GM21423 (cell line): ENCODE measurements at regions not wholly inside any gene's neighbourhood (a gene's known extent, or its start where the extent isn't known, plus 50 kb on each side); places are given as distances from the start of the nearest gene placed in this dataset.

Experiments
- ATAC-seq: cut with Tn5 transposase; IDR thresholded peaks from one replicate; pipeline ENCODE4 v1.9.1; 2021; ENCODE audit warnings: mild to moderate bottlenecking, moderate library complexity; ENCODE audit not compliant: unreplicated experiment

DNA sequence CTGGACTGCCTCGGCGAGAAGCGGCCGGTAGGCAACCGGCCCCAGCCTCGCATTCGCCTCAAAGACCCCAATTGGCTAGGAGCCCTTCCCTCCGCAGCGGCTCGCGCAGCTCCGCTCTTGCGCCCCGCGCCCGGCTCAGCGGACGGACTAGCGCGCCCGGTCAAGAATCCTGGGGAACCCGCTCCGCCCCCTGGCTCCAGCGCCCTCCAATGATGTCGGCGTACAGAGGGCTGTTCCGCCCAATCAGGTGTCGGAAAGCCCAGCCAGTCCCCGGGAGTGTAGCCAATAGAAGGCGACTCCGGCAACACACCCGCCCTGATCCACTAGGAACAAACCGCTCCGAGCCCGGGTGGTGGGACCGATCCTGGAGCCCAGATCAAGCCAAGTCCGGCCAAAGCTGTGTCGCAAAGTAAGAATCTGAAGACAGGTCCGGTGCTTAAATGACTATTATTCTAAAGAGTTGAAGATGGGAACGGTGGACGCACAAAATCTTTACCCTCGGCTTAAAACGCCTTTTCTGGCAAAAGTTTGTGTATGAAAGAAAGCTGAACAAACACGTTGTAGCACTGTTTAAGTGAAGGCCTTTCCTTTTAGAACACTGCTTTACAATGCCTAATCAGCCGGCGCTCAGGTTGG, 132.2 kb downstream of the OGFRL1 start:
- ATAC-seq: peak; percentile 98

DNA sequence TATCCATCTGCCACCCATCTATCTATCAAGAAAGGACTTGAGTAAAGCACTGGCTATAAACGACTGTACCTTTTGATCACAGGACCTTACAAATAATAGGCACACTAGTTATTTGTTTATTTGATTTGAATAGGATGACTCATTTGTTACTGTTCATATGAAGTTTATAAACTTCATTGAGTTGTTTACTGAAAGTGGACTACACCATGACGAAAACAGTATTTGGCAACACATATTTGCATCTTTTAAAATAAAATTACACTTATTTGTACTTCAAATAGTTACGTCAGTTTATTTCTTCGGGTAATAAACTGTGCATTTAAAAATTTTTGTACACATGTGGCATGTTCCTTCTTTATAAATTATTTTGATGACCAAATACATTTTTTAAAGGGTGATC, 133.0 kb downstream of the OGFRL1 start:
- ATAC-seq: no peak

DNA sequence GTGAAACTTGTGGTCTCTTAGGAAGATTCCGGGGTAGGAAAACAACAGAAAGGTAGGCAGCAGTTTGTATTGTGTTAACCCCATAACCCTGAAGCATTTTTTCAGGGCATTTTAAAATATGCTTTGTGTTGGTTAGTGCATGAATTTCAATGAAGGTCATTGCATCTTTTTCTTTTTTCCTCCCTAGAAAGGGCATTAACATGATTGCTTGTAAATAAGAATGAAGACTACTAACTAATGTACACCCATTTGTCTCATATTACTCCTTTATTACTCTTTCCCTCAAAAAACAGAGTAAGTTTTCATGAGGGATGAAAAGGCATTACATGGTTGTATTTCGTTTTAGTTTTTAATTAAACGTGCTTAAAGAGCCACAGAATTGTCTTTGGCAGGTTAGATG, 141.4 kb downstream of the OGFRL1 start:
- no peak for ATAC-seq

DNA sequence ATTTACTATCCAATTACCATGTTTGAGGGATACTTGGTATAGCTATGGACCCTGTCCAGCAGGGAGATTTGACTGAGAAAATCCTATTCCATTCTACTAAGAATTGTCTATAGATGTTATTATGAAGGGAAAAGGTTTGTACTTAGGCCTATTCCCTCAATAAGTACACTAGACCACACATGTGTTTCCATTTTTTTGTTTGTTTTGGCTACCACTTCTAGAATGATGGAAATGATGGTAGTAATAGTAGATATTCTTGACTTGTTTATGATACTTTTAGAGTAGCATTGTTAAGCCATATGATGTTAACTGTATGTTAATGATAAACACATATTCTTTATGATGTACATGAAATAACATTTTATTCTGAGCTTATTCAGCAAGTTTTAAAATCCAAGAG, 144.8 kb downstream of the OGFRL1 start:
- ATAC-seq: no peak

DNA sequence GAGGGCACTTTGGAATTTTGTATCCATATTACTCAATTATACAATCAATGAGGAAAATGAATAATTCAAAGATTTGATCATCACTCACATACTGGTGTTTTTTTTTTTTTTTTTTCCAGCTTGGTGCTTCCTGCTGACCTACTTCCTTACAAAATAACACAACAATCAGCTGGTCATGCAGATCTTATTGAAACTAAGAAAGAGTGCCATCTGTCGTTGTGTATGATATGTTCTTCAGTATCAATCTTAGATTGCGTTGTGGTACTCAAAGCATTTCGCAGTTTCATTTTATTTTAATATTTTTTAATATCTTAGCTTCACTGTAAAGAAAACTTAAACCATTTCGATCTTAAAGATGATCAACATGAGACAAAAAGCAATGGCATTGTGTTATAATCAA, 155.6 kb downstream of the OGFRL1 start:
- ATAC-seq: no peak

DNA sequence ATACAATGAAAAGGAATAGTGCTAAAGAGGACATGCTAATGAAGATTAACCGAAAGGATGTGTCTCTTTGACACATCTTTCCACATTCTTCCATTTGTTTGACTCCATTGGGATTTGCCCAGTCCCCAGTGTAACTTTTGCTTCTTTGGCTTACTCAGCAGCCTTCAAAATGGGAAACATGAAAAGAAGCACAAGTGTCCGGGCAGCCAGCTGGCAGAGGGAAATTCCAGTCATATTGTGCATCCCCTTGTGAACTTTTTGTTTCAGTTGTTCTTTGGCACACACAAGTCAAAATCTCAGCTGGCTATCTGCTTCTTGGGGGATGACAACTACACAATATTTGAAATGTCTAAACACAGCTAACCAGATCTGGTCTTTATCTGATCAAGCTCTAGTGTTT, 157.4 kb downstream of the OGFRL1 start:
- ATAC-seq: no peak

DNA sequence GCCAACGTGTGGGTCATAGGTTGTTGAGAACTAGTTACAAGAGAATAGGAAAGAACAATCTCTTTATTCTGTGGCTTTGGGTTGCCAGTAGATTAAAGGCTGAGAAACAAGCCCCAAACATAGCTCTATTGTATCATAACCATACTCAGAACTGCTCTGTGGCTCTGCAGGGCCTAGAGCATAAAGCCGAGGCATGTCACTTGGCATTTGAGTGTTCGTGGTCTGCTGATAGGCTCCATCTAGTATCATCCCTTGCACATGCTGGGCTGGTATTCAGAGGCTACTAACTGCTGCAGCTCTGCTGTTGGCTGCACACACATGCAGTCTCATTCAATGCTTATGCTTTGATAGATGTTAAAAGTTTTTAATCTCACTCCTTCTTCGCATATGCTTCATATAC, 157.9 kb downstream of the OGFRL1 start:
- no peak for ATAC-seq

DNA sequence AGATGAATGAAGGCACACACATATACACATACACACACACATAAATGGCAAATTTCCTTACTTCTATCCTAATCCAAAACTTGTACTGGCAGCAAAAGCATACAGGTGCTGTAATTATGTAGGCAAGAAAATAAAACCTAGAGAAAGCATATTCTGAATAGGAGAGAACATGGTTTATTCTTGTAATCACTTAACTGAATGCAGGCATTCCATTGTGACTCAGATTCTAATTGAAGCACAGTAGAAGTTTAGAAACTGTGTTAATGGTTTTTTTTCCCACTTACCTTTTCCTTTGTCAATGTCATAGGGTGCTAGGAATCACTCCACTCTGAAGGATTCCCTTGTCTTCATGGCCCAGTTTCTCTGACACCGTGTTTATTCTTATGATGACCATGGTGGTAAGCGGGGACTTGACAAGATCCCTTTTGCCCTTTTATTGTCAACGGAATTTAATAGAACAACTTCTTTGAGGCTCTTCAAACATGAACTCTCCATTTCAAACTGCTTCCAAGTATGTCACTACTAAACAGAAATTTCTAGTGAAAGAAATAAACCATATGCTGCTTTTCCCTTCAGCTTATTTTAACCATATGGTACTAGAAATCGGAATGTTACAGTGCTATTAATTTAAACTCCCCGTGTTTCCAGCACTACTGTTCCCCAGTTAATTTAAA, 164.2 kb downstream of the OGFRL1 start:
- ATAC-seq: no peak

DNA sequence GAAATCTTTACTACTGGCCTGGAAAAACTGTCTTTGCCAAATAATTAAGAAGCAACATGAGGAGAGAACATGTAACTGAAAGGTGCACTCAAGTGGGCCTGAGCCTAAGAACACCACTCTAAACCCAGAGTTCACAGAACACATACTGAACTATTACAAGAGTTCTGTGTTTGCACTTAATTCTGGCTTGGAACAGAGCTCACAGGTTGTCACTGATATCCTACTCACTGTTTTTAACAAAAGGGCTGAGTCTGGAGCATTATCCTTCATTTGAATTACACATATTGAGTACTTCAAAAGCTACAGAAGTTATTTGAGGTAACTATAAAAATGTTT, 164.7 kb downstream of the OGFRL1 start:
- no peak for ATAC-seq

DNA sequence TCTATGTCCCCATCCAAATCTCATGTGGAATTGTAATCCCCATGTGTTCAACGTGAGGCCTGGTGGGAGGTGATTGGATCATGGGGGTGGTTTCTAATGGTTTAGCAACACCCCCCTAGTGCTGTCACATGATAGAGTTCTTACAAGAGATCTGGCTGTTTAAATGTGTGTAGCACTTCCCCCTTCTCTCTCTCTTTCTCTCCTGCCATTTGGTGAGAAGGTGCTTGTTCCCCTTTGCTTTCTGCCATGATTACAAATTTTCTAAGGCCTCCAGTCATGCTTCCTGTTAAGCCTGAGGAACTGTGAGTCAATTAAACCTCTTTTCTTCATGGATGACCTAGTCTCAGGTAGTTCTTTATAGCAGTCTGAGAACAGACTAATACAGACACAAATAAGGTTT, 165.4 kb downstream of the OGFRL1 start:
- no peak for ATAC-seq

DNA sequence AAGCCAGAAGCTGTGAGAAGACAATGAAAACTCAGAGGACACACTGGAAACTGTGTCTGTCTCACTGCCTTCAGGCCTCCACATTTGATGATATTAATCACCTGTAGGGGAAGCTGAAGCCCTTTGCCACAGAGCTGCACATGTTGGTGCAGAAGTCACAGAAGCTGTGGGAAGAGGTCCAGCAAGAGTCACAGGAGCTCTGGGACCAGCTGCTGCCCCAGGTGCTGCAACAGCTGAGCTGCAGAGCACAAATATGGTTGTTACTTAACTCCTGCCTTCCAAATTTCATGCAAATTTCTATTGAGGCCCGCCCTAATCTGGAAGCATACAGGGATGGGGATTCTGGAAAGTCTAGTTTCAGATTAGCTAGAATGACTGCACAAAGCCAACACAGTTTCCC, 169.3 kb downstream of the OGFRL1 start:
- ATAC-seq: no peak

DNA sequence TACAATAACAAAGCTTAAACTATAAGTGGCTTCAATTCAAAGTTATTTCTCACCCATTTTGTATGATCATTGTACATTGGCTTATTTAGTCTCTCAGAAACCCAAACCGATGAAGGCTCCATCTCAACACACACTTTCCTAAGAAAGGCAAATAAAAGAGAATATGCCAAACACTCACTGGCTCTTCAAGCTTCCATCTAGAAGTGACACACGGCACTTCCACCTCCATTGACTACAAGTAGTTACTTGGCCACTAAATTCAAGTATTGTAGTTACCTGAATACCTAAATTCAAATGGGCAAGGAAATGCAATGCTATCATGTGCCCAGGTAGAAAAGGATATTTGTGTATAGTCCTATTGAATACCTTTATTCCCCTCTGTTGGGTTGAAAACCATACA, 170.6 kb downstream of the OGFRL1 start:
- ATAC-seq: no peak

DNA sequence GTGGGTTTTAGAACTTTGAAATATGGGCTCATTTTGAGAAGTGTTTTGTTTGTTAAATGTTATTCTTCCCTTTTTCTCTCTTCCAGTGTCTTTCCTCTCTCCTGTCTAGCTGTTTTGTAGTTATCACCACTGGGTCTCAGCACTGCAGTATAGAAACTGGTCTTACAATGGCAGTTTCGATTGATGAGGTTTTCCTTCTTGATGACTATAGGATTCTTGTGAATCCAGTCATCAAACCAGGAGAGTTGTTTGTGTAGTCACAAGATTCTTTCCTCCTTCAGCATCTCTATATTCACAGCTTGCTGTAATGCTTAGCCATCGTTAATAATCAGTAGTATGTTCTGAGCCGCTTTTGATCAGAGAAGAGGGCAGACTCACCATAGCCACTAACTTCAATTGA, 172.3 kb downstream of the OGFRL1 start:
- no peak for ATAC-seq

DNA sequence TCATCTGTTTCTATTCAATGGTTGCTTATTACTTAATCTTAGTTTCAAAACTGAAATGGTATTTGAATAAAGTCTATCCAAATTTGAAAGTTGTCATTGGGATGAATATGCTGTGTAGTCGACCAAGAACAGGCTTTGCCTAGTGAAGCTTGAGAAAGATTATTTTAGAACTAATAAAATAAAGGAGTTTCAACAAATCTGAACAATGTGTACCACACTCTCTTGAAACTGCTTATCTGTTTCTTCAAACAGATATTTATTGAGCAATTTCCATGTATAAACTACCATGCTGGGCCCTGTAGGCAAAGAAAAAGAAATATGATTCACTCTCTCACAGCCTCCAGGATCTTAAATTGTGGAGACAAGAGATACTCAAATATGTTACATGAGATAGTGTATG, 174.4 kb downstream of the OGFRL1 start:
- no peak for ATAC-seq

DNA sequence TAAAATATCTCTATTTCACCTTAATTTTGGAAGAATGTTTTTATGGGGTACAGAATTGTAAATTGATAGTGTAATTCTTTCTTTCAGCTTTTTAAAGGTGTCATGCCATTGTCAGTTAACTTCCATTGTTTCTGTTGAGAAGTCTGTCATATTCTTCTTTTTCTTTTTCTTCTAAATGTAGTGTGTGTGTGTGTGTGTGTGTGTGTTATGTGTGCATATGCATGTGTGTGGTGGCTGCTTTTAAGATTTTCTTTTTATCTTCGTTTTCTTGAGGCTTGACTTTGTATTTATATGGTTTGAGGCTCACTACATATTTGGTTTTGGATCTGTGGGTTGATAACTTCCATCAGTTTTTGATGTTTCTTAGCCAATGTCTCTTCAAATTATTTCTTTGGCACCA, 176.5 kb downstream of the OGFRL1 start:
- no peak for ATAC-seq

DNA sequence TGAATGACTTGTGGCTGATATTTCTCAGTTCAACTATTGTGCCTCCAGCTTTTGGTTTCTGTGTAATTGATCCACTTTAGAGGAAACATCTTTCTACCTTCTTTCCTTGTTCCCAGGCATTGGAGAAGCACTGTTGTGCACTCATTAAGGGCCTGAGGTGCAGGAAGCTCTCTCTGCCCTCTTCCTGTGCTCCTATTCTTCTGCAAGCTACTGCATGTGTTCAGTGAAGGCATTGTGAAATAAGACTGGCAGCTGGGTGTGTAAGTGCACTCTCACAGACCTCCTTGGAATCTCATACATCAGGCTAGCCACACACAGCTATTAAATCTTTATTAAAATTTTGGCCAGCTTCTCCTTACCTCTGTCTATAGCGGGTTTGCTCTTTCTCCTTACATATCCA, 177.8 kb downstream of the OGFRL1 start:
- no peak for ATAC-seq

DNA sequence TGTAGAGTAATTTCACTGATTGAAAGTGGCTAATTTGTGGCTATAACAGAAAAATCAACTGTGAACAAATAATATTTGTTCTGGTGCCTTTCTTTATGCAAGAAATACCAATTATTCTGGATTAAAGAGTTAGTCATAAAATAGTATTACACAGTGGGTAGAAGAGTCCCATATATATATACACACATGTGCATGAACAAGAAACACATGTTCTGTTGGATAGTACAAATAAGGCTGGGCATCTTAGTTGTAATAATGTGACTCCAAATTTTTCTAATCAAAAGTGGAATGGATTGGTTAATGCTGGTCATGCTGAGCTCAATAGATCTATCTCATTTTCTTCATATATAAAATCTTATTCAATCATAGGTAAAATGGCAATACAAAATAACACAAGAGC, 179.4 kb downstream of the OGFRL1 start:
- ATAC-seq: no peak

DNA sequence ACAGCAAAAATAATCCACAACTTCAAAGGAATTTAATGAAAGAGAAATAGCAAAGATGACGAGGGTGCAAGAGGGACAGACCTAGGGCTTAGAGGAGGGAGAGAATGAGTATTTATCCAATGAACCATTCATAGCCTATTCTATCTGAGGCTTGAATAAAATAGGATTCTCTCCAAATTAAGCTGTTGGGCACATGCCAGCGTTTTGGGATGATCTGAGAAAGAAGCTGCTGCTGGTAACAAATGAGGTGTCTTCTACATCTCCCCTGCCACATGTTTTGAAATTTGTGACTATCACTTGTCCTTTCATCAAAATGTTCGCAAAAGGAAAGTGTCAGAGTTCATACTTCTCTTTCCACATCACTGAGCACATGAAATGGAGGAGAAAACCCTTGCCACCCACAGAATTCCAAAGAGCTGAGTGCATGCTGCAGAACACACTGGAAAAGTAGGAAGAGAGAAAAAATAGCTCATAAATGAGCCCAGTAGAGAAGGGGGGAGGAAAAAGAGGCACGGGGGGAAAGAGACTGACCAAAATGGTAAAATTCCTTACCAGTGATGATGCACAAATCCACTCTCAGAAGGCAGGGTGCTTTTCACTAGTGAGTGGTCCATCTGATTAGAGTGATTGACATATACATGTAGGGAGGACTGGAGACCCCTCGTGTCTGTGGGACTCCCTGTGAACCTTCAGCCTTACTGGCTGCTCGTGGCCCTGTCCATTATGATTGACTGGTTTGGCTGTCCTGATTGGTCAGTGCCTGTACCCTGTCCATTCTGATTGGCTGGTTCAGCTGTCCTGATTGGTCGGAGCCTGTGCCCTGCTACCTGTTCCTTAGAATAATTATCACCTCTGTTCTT, 180.5 kb downstream of the OGFRL1 start:
- no peak for ATAC-seq

DNA sequence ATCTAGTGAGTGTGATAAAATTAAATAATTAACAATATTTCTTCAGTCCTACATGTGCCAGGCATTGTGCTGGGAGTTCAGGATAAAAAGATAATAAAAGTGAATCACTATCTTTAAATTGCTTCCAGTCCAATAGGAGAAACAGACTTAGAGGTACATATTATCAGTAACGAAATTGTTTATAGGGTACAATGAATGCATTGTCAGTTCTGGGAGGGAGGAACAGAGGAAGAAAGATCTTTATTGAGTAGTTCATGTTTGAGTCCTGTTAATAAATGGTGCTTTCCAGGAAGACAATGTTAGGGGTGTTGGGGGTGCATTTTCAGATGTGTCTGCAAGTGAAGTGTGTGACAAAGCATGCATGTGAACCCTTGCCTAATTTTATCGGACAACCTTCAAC, 183.1 kb downstream of the OGFRL1 start:
- no peak for ATAC-seq

DNA sequence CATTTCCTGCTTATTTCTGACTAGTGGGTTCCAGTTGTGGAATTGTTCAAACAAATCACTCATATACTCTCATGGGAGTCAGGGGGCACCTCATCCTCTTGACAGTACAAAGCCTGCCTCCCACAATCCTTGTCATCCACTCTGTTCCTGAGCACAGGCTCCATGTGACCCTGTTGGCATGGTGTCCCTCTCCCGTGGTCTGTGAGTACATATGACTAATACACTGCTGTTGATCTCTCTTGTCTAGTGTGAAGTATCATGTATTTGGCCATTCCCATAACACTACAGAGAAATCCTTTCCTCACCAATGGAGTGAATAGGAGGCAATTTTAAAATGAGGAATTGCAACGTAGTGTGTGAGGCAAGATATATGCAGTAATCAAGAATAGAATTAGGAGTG, 185.3 kb downstream of the OGFRL1 start:
- no peak for ATAC-seq

DNA sequence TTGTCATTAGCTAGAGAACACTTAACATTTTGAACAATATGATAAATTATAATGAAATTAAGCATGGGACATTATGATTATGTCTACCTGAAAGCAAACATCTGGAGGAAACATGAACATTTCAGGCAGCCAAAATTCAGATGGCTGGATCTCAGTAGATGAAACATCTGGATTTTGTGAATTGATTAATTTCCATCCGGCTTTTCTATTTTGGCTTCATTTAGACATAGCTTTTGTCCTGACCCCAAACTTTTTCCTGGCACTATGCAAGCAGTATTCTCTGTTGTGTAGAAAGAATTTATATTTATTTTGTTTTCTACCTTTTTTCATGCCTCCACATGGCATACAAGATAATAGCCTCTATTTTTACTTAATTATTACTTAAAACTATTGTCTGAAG, 186.3 kb downstream of the OGFRL1 start:
- no peak for ATAC-seq

DNA sequence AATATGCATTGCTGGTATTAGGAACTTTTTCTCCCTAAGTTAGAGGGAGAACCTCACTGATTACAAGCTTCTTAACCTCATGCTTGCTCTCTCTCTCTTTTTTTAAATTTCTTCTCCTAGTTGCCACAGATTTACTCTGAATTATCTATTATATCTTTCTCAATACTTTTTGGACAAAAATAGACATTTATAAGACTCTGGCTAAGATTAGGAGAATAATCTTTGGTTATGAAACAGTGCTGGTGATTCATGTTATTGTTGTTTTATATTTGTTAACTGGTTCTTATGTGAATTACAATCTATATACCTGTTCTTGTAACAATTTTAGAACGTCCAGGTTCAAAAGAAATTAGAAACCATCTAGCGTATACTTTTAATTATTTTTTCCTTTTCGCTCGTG, 187.8 kb downstream of the OGFRL1 start:
- ATAC-seq: no peak
